Left hindlimb (tissue), 1 donor: ENCODE measurements at regions not wholly inside any gene's neighbourhood (a gene's known extent, or its start where the extent isn't known, plus 50 kb on each side); places are given as distances from the start of the nearest gene placed in this dataset.
A peak's percentile ranks its signal among the peaks of the same experiment; 100 is the strongest.
"Not testable (repeated sequence)": the region's sequence is repeated elsewhere in the genome, so short reads cannot be mapped to it uniquely, and the experiment has no call there.

Experiments used
- DNase-seq: peaks from one replicate; pipeline ENCODE4 v3.0.0-alpha.2; 2018

DNA sequence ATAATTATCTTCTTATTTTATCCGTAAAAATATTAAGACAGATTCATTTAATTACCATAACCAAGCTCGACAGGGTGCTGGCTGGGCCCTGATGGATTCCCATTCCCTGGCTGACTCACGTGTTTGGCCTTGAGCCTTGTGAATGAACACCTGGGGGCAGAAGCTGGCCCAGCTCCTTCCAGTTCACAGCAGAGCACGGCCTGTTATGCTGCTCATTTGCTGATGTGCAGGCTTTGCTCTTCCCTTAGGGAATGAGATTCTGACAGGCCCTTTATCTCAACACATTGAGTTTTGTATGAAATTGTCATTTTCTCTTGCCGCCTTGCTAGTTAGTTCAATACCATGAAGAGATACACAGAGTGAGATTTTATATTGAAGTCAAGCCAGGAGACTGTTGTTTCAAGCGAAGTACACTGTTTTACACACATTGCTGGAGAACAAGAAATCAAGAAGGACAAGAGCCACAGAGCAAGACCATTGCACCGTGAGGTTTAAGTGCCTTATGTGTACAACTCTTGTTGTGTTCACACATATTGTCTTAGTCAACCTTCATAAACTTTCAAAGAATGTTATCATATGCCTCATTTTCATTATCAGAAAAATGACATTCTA lies 1583.3 kb downstream of the STIM2 start:
- DNase-seq: no peak

DNA sequence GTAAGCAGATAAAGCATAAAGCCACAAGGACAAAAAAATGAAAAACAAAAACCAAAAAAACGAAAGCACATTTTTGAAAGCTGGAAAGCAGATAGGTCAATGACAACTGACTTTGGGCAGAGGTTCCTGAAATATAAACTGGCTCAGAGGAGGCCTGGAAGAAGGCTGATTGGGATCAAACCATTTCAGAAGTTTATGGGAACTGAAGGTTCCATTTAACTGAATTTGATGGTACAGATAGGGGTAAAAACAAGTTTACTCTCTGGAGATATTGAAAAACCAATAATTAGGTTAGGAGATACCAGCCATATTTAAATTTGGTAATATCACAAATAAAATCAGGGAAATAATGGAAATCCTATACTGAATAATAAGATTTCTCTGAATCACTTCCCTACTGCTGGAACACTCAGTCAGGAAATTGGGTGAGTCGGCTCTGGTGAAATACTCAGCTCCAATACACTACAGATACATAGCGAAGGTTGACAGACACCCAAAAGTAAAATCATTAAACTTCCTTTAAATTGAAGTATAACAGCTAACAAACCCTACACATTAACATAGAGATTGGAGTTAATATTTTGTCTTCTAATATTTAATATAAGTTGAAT lies 1584.3 kb downstream of the STIM2 start:
- no peak for DNase-seq

DNA sequence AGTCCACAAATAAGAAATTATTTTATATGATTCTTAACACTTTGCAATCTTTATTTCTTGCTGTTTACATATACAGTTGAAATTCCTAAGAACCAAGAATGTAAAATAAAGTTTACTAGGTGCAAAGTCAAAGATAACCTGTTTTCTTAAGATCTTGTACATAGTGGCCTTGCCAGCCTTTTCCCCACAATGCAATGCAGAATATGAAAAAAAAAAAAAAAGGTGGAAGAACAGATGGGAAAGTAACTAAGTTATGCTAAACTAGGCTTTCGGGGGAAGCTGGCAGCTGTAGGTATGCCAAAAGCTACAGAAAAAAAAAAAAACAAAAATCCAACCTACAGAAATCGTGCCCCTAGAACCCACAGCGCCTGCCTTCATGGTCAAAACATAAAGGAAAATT lies 1588.4 kb downstream of the STIM2 start:
- DNase-seq: no peak

DNA sequence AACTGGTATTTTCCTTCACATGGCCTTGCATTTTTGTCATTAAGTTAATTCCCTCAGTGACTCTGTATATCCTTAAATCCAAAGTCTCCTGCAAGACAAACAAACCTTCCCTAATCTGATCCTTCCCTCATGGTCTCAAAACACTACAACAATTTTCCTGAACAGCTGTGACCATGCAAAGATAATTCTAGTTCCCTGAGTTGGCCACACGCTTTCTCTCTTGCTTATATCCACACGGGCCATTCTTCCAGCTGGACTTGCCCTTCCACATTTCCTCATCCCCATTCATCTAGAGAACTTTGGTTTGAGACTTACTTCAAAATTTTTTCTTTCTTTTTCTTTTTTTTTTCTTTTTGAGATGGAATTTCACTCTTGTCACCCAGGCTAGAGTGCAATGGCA lies 1590.7 kb downstream of the STIM2 start:
- no peak for DNase-seq

DNA sequence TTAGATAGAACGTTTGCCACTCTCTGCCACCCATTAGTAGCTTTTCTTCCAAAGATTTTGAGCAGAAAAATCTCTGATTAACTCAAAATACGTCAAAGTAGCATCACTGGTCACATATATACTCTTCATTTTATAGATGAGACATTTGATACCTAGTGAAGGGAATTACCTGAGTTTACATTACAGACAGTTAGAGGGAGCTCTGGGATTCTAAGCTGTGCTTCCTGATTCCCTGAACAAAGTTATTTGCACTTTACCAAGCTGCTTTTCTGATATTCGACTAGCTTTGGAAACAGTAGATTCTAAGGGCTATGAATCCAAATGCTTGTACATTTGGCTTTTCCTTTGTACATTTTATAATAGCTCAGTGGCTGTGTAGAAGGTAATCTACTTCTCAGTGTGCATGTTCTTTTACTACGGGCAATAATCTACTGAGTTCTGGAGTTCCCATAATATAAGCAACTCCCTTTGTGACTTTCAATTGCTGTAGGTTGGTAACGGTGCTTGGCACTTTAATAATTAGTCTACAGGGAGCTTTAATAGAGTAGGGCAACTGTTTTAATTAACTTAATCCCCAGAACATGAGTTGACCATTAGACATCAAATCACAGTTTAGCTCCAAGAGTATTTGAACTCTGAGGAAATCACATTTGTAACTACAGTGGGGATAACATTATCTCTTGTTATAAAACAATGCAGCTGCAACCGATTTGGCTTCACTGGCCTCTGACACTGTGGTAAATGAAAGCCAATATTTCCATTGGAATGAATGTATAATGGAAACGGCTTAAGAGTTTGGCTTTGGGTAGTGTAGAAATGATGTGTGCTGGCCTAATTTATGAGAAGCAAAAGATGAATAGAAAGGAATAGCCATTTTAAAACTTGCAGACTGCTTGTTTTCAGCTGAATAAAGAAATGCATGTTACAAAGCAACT lies 1602.4 kb downstream of the STIM2 start:
- peak; percentile 40 for DNase-seq

DNA sequence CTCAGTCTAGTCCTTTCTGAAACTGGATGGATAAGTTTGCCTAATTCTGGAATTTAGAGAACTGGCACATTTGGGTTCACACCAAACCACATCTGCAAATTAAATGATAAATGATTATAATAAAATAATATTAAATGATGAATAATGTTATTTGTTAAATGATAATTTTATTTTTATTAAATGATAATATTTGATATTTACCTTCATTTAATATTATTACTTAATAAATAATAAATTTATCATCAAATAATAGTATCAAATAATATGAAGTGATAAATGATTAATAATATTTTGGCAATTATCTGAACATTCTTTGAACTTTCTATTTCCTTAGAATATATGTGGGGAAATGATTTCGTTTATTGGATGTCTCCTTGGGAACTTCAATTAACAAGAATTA lies 1604.2 kb downstream of the STIM2 start:
- DNase-seq: no peak

DNA sequence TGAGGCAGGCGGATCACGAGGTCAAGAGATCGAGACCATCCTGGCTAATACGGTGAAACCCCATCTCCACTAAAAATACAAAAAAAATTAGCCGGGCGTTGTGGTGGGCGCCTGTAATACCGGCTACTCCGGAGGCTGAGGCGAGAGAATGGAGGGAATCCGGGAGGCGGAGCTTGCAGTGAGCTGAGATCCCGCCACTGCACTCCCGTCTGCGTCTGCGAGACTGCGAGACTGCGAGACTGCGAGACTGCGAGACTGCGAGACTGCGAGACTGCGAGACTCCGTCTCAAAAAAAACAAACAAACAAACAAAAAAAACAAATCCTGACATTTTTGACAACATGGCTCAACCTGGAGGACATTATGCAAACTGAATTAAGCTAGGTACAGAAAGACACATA lies 1606.2 kb downstream of the STIM2 start:
- not testable (repeated sequence) for DNase-seq

DNA sequence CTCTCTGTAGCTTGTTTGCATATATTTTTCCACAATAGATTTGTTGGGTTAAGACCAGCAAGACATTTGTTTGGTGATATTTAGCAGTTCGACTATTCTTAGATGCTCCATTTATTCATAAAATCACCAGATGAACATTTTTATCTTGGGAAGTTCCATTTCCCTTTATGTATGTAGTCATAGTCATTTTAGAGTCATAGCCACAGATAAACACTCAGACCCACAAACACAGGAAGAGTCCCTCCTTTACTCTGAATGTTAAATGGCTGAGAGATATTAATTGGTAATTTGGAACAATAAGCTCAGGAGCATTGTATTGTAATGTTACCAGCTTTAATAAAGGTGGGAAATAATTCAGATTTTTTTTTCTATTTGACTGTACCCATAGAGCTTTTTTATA lies 1608.7 kb downstream of the STIM2 start:
- no peak for DNase-seq

DNA sequence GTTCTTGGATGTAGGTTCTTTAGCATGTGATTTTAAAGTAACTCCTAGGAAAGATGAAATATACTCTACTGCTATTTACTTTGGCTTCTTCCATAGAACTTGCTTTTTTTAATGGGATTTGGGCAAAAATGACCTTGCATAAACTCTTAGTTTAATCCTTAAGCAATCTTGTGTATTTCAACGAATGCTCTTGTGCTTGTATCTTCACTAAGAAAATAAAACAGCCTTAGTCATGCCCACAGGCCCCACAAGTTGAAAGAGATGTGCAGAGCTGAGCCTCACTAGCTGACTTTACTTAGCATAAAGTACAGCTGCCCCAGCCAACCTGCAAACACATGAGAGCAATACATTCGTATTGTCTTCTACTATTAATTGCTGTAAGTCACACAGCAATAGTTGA lies 1609.2 kb downstream of the STIM2 start:
- DNase-seq: no peak

DNA sequence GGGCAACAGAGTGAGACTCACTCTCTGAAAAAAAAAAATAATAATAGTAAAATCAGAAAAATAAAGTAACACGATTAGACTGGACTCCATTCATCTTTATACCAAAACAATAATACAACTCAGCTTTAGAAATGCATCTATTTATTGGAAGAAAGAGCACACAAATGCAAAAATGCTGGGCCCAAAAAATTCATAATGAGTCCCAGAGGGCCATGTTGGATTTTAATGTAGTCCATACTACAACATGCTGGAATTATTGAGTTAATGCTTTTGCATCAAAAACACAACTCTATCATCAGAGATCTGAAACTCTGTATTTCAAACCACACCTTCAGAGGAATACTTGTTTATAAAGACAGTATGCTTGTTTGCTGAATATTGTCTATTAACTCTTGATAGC lies 1614.7 kb downstream of the STIM2 start:
- no peak for DNase-seq

DNA sequence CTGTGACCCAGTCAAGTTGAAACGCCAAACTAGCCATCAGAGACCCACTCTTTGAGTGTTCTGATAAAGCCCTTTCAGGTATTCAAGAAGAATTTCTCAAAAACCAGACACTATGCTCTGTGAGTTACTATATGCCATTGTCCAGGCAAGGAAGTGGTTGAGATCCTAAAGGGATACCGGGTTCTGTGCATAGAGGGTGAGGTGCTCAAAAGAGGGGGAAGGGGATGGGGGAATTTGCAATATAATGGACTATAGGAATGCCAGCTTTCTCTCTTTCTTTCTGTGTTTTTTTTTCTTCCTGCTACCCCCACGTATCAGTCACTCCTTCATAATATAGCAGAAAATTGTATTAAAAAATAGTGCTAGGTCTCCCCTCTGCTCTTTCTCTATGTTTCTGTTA lies 1619.0 kb downstream of the STIM2 start:
- DNase-seq: no peak

DNA sequence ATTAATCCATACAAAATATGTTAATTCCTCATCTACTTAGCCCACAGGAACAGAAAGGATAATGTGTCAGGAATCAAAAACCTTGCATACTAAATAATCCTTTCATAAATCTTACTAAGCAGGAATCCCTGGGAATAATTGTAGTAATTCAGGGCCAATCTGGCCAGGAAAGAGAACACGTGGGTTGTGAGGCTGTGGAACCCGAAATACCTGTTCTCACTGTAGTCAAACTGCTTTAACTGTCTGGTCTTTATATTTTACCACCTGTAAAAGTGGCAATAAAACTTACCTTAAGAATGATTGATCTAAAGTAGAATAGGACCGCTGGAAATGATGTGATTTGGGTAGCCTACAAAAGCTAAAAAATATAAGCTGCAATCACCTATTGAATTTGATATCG lies 1620.9 kb downstream of the STIM2 start:
- no peak for DNase-seq

DNA sequence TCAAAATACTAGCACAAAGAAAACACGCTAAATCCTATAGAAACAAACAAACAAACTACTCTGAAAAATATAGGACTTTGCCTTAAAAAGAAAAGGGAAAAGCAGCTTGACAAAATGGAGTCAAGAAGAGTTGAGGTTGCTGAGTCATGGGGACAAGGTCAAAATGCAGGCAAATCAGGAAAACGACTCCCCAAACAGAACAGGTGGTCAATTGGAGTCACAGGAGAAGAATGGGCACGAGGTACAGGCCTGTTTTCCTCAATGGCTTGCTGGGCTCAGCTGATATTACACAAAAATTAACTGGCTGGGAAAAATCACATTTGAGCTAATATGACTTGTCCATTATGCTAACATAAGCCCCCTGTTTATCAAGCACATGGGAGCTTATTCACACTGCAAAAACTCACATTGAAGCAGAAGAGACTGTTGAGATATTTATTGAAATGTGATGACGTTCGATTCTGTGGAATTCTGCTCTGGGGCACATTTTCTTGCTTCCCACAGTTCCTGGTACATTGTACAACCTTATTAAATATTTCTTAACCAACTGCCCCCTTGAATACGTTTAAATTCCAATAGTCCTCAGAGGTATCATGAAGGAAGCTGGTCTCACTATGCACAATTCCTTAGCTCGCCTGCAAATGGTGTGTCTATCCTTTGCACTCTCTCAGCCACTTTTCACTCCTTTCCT lies 1622.1 kb downstream of the STIM2 start:
- no peak for DNase-seq

DNA sequence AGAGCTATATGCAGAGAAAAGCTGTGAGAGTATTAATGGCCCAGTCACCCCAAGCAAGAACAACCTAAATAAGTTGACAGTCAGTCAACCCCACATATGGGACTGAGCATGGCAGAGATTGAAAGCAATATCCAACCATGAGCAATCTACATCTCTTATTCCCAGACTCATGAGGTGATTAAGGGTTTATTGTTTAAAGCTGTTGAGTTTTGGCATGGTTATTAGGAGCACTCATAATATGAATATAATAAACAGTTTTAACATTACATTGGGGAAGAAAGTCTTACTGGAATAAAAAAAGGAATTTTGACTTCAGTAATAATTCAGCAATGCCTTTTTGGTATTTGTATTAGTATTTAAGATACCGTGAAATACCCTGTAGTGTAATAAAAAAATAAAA lies 1627.4 kb downstream of the STIM2 start:
- no peak for DNase-seq

DNA sequence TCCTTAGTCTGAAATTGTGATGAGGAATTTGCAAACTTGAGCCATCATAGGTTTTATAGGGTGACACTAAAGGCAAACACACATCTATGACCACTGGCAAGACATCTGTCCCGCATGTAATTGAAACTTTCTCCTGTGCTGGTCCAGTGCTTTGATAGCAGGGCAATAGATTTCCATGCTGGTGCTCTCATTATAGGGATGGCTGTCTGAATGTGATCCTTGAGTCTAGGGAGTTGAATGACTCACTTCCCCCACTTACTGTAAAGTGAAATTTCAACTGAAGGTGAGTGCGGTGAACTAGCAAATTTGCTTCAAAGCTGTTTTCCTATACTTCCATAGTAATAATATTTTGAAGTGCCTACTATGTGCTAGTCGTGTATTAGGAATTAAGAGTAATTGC lies 1630.0 kb downstream of the STIM2 start:
- DNase-seq: no peak

DNA sequence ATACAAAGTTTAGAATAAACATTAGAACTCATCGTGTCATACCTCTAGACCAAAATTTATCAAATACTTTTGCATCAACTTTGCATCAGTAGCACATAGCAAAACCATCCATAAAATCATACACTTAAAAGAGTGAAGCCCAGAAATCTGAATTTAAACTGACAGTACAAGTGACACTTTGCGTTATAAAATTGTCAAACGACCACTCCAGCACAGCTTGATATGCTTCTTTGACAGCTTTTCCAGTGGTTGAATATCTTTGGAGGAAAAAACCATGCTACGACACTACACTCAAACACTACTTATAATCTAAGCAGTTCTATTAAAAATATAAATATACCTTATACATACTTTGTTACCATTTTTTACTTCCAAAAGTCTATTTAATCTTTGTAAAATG lies 1644.4 kb downstream of the STIM2 start:
- no peak for DNase-seq

DNA sequence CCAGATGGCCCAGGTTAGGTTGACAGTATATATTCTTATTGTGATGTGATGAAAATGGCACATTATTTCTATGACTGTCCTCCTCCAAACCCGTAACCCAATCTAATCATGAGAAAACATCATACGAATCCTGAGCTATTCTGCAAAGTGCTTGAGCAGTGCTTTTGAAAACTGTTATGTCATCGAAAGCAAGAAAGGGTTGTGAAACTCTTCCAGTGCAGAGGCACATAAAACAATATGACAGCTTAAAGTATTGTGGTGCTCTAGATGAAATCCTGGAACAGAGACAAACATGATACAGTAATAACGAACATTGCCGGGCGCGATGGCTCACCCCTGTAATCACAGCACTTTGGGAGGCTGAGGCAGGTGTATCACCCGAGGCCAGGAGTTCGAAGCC lies 1648.0 kb downstream of the STIM2 start:
- no peak for DNase-seq

DNA sequence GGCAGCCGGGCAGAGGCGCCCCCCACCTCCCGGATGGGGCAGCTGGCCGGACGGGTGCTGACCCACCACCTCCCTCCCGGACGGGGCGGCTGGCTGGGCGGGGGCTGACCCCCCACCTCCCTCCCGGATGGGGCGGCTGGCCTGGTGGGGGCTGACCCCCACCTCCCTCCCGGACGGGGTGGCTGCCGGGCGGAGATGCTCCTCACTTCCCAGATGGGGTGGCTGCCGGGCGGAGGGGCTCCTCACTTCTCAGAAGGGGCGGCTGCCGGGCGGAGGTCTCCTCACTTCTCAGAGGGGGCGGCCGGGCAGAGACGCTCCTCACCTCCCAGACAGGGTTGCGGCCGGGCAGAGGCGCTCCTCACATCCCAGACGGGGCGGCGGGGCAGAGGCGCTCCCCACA lies 1654.1 kb downstream of the STIM2 start:
- not testable (repeated sequence) for DNase-seq

DNA sequence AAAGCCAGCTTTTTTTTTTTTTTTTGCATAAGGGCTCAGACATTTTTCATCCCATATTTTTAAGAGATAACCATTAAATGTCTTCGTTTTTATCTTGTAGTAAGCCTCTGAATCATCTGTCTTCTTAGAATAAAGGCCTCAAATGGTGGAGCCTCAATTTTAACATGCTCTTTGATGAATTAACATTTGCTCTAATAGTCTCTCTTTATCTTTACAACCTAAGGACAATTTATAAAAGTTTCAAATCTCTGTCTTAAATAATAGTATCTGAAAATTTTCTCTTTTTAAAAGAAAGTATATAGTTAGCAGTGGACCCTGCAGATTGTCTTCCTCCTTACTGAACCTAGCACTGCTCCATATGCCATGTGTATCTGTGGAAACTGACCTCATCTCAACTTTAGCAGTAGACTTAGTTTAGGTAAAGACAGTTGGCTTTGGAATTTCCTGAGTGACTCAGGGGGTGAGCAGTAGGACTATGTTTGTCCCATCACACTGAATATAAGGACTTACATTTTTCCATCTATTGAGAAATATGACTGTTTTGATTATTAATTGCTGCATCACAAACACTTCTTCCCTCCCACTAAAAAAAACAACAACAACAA lies 1658.0 kb downstream of the STIM2 start:
- DNase-seq: no peak

DNA sequence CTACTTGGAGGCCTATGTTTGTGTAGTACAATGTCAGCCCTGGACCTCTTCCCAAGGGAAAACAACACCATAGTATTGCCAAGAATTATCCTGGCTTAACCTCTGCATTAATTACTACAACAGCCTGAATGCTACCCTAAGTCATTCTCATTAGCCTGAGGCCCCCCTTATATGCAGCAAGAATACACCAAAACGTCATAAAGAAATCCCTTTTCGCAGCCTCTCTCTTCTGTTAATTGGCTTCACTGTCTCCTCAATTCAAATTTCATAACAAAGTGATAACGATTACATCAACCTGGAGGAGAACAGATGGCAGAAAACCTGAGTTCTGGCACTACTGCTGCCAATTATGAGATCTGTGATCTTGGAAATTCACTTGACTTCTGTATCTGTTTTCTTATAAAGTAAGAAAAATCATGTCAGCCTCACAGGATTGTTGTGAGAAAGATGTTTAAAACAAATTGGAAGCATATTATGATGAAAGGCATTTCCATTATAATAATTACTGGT lies 1663.1 kb downstream of the STIM2 start:
- DNase-seq: no peak

DNA sequence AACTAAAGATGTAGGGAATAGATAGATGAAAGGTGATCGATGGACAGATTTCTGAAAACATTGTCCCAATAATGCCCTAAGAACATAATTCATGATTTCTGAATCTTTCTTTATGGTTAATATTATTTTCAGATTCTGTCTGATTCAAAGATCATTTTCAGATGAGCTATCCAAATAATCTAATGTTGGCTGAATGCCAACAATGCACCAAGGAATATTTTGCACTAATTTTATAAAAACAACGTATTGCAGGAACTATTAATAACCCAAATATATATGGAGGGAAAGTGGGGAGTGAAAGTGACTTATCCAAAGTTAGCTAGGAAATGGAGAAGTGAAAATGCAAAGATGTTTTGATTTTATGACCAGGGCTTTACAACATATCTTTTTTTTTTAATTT lies 1675.5 kb downstream of the STIM2 start:
- no peak for DNase-seq

DNA sequence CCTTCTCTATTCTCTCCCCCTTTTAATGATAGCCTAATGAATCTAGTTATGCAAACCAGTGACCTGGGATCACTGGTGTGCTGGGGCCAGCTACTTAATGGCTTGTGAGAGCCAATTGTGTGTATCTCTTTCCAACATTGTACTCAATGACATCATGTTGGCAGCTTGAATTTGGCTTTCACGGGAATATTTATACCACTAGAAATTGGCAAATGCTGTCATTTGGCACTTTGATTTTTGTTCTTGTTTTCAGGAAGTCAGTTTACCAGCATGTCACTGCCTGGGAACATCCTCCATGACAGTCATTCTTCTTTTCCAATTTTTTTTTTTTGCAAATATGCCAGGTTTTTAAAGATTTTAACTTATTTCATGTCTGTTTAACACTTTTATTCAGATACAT lies 1685.3 kb downstream of the STIM2 start:
- no peak for DNase-seq

DNA sequence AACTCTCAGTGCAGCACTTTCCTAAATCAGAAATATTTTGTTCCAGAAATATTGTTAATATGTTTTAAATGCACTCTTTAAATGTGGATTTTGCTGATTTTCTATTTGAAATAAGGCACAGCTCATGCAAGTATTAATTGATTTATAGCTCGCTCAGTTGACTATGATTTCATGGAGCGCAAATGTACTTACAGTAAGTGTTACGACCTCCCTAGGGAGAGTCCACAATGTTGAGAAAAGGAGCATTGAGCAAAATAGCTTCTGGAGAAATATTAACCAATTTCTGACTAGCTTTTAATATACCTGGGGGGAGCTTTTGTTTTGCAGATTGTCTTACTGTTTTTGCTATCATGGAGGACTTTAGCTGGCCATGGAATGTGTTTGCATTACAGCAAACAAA lies 1687.5 kb downstream of the STIM2 start:
- DNase-seq: no peak
